HG02885 (cell line): ENCODE measurements at regions not wholly inside any gene's neighbourhood (a gene's known extent, or its start where the extent isn't known, plus 50 kb on each side); places are given as distances from the start of the nearest gene placed in this dataset.

Experiments used
- ATAC-seq: cut with Tn5 transposase; IDR thresholded peaks from one replicate; pipeline ENCODE4 v1.9.1; 2021; ENCODE audit warnings: mild to moderate bottlenecking; ENCODE audit not compliant: unreplicated experiment, poor library complexity

DNA sequence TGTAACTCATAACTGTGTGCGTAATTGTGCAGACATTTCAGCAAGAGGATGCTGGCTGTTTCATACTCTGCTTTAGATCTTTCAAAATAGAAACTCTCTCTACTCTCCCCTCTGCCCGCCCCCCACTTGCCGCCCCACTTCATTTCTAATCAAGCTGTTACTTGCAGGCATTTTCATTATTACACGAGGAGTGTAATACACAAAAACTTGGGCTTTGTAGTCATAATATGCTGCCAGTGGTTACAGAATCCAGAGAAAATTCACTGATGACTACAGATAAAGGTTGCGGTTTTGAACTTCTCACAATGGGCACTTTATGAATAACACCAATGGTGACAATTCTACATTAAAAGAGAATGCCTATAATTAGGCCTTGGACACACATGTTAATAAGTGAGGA lies 194.0 kb upstream of the POU3F2 start:
- no peak for ATAC-seq

DNA sequence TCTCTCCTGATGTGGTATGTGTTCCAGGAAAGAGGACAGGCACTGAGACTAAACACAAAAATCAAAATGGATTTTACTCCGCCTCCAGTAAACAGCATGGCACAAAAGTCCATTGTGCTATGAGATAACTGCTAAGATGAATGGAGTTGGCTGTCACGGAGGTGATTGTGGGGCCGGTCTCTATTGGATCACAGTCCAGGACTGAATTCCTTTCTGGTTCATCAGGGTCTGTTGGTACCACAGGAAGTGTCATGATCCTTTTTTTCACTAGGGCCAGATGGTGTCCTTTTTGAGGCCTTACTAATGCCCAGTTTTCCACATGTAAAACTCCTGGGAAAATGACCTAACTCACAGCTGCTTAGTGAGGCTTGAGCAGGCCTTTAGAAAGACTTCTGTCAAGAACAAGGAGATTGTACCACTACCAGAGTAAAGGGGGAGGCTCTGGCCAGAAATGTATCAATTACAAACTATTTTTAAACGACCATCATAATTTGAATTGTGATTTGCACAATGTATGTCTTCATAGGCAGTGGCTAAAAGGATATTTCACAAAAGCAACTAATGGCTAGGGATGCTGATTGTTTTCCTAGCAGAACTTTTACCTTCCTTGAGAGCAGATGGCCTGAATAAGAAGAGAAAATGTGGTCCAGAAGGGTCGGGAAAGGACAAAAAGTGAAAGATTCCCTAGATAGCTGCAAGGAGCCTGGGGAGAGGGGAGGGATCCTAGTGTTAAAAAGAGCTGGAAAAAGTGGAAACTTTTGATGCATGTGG lies 192.2 kb upstream of the POU3F2 start:
- no peak for ATAC-seq

DNA sequence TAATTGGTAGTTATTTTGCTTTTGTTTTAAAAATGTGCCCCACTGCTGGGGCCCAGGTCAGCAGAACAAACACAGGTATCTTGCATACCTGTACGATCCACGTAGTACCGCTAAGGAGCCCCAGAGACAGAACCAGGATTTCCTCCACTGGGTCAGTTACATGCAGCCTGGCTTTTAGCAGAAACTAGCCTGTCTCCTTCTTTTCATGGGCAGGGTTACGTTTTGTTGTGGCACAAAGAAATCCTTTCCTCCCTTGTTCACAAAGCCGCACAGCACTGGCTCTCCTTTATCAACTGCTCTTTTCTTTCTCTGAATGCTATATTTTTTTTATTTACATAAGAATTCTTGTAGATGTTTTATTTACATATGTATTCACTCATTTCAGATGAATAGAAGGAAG lies 190.3 kb upstream of the POU3F2 start:
- no peak for ATAC-seq

DNA sequence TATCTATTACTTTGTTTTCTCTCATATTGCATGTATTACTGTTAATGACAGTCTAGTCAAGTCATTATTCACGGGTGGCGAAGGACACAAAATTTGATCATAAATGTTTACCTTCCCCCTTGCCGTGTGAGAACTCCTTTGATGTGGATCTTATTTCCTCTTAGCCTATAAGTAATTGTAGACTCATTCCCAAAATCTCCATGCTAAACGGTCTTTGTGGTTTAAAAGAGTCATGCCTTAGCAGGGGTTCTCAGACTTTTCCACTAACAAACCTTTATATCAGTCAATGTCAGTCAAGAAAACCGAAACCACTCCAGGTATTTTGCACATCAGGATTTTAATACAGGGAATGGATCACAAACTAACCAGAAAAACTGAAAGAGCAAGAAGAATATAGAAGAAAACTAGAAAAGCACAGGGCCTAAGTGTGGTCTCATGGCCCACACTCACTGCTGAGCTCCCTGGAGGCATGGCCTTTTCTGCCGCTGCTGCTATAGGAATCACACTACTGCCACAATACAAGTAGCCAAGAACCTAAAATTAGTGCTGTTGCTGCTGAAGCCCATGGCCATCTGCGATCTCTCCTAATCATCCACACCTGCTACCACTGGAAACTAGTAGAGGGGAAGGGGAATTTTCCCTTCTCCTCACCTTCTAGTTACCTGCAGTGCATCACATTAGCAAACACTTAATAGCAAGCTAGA lies 186.0 kb upstream of the POU3F2 start:
- no peak for ATAC-seq

DNA sequence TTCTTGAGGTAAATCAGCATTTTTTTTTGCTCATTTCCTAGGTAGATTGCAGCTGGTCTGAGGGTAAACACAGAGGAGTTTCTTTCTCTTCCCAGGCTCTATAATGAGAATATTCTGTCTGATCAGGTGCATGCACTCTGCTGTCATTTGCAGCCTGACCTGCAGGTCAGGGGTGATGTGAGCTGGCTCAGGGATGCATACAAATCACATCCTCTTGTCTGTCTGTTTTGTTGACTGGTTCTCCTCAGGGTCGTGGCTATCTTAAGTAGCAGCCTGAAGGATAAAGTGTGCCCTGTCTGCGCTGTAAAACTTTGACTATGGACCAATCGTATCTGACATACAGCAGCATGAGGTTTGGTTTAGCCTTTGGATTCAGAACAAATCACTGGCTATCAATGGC lies 183.4 kb upstream of the POU3F2 start:
- no peak for ATAC-seq

DNA sequence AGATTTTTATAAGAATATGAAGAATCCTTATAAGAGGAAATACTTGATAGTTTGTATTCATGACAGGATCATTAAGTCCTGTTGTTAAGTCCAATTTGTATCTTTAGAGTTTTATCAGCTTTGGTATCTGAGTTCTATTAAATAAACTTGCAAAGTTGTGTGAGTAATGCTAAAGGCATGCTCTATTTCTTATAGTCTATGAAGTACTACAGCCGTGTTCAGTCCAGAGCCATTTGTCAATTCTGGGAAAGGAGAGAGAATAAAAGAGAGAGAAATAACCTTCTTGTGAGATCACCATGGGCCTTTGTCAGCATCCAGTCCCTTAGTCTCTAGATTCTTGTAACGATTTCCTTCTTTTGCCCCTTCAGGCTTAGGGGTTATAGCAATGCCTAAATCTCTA lies 181.2 kb upstream of the POU3F2 start:
- ATAC-seq: no peak

DNA sequence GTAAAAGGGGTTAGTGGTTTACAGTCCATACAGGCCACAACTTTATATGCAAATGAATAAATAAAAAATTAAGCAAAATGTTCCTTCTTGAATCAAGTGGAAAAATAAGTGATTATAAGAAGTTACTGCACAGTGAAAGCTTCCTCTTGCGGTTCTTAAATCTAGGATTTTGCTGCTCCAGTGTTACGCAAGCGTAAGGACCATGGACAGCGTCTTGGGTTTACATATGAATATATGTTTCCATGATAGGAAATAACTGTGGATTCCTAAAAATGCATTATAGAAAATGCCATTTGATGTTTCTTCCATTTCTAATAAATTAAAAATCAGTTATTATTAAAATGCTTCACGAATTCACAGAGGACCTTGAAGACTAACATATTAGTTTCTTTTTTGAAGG lies 176.6 kb upstream of the POU3F2 start:
- no peak for ATAC-seq

DNA sequence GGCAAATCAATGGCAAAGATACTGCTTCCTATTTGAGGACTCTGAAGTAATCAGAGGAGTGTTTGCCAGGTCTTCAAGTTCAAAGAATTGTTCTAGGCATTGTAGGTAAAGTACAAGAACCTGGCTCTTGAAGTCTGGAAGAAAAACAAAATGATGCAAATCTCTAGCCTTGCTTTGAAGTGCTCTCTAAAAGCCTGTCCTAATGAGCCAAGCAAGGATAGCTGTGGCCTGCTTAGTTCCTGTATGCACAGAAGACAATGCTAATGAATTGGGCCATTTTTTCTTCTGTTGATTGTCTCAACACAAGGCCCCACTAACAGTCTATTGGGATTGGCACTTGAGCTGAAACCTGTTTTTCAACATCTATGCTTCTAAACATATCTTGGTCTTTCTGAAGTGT lies 165.0 kb upstream of the POU3F2 start:
- no peak for ATAC-seq

DNA sequence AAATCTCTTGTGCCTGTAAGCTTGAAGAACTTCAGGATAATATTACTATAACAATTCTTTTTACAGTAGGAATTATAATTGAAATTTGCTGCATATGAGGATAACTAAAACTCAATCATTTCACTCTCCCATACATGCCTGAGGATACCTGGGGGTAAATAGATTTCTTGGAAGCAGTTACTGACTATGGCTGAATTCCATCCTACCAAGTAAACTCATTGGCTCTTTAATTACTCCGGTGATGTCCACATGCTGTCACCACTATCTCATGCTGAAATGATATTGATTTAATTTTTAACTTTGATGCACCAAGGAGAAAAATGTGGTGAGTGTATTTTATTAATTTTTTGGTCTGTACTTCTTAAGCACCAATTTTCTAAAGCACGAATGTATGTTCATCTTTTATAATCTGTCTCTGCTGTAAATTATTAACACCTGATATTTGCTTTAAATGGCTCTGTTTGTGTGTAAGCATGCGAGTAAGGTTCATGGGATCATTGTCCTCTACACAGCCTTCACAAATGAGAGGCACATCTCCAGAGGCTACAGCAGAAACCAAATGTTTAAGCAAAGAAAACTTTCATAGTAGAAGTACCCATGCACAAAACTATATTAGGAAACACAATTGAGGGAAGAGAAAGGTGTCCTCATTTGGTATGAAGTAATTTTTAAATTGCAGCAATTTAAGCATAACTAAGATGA lies 164.2 kb upstream of the POU3F2 start:
- ATAC-seq: no peak

DNA sequence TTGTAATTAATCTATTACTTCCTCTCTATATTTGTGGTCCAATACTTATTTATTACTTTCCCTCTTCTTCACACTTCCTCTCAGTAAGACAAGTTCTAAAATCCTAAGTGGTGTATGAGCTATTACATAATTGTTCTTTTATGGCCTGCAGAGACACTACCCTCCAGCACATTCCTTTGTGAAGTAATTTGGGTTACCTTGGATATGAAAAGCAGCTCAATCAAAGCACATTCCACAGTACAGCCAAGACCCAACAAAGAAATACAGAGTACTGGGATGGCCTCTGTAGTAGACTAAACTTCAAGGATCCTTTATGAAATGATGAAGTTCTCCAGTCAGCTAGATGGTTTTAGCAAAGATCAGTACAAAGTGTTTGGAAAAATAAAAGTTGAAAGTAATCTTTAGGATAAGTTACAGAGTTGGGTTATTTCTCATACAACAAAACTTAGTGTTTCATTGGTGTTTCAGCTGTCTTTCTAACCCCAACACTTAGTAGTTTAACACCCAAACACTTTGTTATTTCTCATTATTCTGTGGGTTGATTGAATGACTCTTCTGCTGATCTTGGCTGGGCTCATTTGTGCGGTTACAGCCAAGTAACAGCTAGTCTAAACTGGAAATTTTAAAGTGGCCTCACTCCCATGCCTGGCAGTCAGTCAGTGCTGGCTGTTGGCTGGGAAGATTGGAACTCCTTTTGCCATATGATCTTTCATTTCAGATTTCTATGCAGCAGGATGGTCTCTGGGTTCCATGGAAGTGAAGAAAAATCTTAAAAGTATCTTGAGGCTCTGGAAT lies 161.5 kb upstream of the POU3F2 start:
- no peak for ATAC-seq

DNA sequence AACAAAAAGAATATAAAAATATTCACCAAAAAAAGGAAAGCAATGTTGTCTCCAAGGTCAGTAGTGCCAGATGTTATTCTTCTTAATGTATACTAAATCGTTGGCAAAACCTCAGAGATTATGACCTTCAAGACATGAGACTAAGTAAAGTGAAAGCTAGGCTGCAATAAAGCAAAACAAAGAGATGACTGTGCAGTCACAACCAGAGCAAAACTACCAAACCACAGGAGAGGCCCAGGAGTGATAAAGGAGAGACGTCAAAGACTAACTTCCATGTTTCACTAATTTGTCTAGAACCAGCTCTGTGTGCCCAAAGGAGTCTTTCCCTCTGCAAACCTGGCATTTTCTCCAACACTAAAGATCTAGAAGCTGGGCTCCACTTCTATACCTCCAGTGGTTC lies 155.9 kb upstream of the POU3F2 start:
- ATAC-seq: no peak

DNA sequence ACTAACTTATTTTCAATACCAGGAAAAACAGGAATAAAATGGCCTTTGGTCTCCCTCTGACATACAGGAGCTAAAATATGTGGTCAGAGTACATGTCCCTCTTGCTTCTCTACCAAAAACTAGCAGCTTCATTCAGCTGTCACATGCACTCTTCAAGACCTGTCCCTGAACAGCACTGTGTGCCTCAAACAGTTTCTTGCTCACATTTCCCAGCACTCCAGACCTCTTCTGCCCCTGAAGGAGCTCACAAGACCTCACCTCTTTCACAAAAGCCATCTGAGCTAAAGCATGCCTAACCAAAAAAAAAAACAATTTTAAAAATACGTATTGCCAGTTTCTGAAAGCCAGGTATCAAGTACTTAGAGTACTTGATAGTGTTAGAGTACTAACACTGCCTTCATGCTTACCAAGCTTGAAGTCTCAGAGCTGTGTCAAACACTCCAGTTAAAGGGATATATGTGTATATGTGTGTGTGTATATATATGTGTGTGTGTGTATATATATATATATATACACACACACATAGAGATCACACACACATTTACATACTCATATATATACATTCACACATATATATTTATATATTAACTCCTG lies 148.3 kb upstream of the POU3F2 start:
- ATAC-seq: no peak

DNA sequence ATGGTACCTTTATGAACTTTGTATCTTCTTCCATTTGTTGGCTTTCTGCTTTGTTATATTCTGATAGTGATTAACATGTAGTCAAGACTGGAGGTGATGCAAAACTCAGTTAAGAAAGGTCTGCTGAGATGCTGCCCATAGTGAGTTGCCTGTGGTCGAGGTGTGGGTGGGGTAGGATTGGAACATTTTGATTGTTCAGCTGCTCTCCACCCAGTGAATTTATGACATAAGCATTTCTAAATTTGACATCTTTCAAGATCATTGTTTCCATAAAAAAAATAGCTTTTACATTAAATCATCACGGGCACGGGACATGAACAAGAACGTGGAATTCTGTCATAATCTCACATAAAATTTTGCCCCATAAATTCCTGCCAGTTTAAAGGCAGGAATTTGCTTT lies 146.6 kb upstream of the POU3F2 start:
- ATAC-seq: no peak

DNA sequence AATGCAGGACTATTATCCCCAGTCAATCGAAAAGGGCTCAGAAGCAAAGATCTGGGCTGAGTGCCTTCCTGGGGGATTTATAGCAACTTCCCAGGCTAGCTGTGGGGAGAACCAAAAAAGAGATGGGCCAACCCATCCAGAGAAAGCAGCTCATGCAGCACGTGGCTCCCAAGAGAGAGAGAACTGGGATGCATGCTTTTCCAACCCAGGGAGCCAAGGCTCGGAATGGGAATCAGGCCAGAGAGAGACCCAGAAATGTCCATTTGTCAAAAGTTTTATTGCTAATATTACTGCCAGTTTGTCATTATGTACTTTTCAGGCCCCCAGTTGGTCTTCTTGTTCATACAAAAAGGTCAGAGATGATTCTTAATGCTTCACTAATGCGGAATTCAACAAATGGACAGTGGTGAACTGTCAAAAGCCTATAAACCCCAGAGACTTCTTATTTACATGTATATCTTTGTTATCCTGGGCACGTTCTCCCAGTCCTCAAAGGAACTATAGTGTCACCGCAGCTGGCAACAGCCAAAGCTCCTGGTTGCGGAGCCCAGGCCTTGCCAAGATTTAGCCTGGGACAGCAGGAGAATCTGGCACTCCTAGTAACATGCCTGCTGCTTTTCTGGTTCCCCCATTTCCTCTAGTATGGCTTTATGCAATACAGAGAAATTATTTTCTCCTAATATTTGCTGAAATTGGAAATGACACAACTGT lies 139.1 kb upstream of the POU3F2 start:
- no peak for ATAC-seq

DNA sequence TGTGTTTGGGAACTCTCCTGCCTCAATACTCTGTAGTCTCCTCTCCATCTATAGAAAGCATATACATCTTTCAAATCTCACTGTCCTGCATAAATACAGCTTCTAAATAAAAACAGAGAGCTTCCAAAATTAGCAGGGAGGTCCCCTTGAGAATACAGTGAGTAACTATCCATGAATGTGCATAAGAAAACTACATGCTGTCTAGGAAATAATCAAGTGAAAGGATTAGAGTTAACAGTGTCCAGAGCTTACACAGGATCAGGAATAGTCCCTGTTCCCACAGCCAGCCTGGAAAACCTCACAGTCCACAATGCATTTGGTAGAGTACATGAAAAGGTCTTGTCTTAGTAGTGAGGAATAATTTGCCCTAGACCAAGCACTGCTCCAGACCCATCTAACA lies 123.0 kb upstream of the POU3F2 start:
- ATAC-seq: no peak

DNA sequence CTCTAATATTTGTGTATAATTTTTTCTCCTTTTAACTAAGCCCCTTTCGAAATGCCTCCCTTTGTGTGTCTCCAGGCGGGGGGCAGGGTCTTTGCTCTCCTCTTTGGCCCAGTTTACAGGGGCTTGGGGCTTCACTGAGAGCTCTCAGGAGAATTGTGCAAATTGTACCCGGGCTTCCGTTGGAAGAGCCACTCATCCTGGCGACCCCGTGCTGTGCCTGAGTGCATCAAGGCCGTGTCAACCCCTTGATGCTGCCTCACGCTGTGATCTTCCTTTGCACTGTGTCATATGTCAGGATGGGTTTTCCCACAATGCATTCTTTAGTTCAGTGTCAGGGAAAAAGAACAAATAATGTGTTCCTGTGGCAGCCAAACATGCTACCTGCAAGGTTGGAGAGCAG lies 118.0 kb upstream of the POU3F2 start:
- no peak for ATAC-seq

DNA sequence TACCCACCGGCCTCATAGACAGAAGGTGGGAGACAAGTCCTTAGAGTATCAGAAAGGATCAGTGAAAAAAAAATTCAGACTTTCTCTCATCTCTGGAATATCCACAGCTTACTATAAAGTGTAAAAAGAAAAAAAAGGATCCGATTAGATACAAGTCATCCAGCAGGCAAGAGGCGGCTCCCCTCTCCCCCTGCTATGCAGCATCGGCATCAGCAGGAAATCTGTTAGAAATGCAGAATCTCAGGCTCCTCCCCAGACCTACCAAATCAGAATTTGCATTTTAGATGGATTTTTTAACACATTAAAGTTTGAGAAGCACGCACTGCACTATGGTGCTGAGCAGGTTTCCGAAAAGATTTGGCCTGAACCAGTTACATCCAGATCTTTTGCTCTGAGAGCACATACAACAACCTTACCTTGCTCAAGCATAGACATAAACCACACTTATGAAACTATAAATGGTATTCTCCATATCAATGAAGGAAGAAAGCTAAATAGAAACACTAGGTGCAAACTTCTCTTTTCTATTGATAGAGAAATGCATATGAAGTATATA lies 117.0 kb upstream of the POU3F2 start:
- no peak for ATAC-seq

DNA sequence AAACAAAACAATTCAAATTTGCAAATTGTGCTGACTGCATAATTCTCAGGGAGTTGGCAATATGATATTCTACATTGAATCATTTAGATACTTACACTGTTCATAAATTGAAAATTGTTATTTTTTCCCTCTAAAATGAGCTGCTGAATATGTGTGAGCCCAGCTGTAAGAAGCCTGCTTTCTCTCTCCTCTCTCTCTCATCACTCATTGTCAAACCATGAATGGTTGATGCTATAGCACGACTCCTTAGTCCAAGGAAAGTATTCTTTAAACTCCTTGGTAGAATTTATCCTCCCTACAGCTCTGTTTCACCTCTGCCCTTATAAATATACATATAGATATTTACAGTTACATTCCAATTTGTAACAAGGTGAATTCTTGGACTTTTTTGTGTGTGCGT lies 116.4 kb upstream of the POU3F2 start:
- ATAC-seq: no peak

DNA sequence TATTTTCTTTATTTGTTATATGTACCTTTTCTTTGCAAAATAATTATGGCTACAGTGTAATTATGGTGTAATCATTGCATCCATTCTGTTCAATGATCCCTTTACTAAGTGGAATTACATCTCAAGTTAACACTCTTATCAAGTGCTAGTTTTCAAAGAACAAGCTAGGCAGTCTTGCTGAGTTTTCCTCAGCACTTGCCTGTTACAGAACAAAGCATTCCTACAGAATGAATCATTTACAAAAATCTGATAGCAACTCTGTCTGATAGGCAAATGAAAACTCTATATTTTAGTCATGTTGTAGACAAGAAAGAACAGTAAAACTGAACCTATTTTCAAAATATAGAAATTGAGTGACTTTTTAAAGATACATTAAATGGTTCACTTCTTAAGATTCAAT lies 109.8 kb upstream of the POU3F2 start:
- ATAC-seq: no peak
